ENCODE measurements at regions not wholly inside any gene's neighbourhood (a gene's known extent, or its start where the extent isn't known, plus 50 kb on each side); places are given as distances from the start of the nearest gene placed in this dataset.

GRCh38 chr4:158006990-158007389, 165.8 kb downstream of the GASK1B start:
- H3K4me1 Mint-ChIP-seq: no peaks in the 10 kb centered on the region
- no peaks in the 10 kb centered on the region for H3K36me3 Mint-ChIP-seq
- peaks cover 0 to 2% (median 1%) of the 10 kb centered on the region in 7 donors for H3K9me3 Mint-ChIP-seq
- no peak overlapping the region for H3K4me3 Mint-ChIP-seq
- Histone ChIP-seq H3K27me3 (ENCODE audit: control insufficient read depth, insufficient read depth, low read length) (no peaks in the 10 kb centered on the region), H3K4me1 (ENCODE audit: control insufficient read depth, insufficient read depth, low read length, poor library complexity, severe bottlenecking) (no peaks in the 10 kb centered on the region), H3K36me3 (ENCODE audit: control insufficient read depth, insufficient read depth, low read length) (no peaks in the 10 kb centered on the region), H3K4me3 (ENCODE audit: low read depth, low read length) (no peak overlapping the region), H3K27ac (ENCODE audit: insufficient read depth, low read length, poor library complexity, severe bottlenecking) (no peak overlapping the region), H3K9me3 (ENCODE audit: control insufficient read depth in 2 of 2, low read length in 2 of 2) (no peaks in the 10 kb centered on the region)
- H3K27me3 Mint-ChIP-seq: peaks cover 5% of the 10 kb centered on the region
- H3K27ac Mint-ChIP-seq: no peak overlapping the region
- ATAC-seq (ENCODE audit: low read depth in 2 of 2) (no peak), DNase-seq (no peak)

GRCh38 chr4:158005021-158005420, 167.8 kb downstream of the GASK1B start:
- Mint-ChIP-seq H3K36me3 (no peaks in the 10 kb centered on the region), H3K9me3 (peaks cover 0 to 4% (median 1%) of the 10 kb centered on the region in 7 donors), H3K4me3 (no peak overlapping the region), H3K27me3 (peaks cover 5% of the 10 kb centered on the region), H3K27ac (no peak overlapping the region), H3K4me1 (no peaks in the 10 kb centered on the region)
- ATAC-seq (ENCODE audit: low read depth in 2 of 2): no peak
- Histone ChIP-seq H3K4me1 (ENCODE audit: control insufficient read depth, insufficient read depth, low read length, poor library complexity, severe bottlenecking) (no peaks in the 10 kb centered on the region), H3K27me3 (ENCODE audit: control insufficient read depth, insufficient read depth, low read length) (no peaks in the 10 kb centered on the region), H3K27ac (ENCODE audit: insufficient read depth, low read length, poor library complexity, severe bottlenecking) (no peak overlapping the region), H3K4me3 (ENCODE audit: low read depth, low read length) (no peak overlapping the region), H3K36me3 (ENCODE audit: control insufficient read depth, insufficient read depth, low read length) (no peaks in the 10 kb centered on the region), H3K9me3 (ENCODE audit: control insufficient read depth in 2 of 2, low read length in 2 of 2) (no peaks in the 10 kb centered on the region)
- DNase-seq: no peak

DNA sequence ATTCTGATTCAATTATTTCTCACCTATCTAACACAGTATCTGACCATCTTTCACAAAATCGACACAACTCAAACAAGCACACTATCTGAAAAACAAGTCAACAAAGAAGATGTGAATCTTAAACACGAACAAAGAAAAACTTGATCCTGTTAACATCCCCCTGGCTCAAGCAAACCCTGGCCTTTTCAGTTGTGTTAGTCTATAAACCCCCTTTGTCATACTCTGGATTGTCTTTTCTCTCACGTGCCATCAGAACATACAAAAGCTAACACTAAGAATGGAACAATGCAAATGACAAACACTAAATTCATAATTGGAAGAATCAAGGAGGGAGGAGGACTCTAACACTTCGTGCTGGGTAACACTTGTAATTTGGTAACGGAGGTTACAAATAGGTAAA, 168.7 kb downstream of the GASK1B start:
- H3K36me3 ChIP-seq (ENCODE audit: control insufficient read depth, insufficient read depth, low read length): no peaks in the 10 kb centered on the region
- H3K9me3 Mint-ChIP-seq: peaks cover 0 to 4% (median 1%) of the 10 kb centered on the region in 7 donors
- no peak overlapping the region for H3K4me3 ChIP-seq (ENCODE audit: low read depth, low read length)
- peaks cover 4% of the 10 kb centered on the region for H3K27me3 Mint-ChIP-seq
- ATAC-seq (ENCODE audit: low read depth in 2 of 2) (no peak), DNase-seq (no peak)
- H3K27ac ChIP-seq (ENCODE audit: insufficient read depth, low read length, poor library complexity, severe bottlenecking): no peak overlapping the region
- H3K9me3 ChIP-seq (ENCODE audit: control insufficient read depth in 2 of 2, low read length in 2 of 2): no peaks in the 10 kb centered on the region
- no peaks in the 10 kb centered on the region for H3K4me1 ChIP-seq (ENCODE audit: control insufficient read depth, insufficient read depth, low read length, poor library complexity, severe bottlenecking)
- H3K4me3 Mint-ChIP-seq: no peak overlapping the region
- H3K27ac Mint-ChIP-seq: no peak overlapping the region
- H3K36me3 Mint-ChIP-seq: no peaks in the 10 kb centered on the region
- H3K4me1 Mint-ChIP-seq: no peaks in the 10 kb centered on the region
- H3K27me3 ChIP-seq (ENCODE audit: control insufficient read depth, insufficient read depth, low read length): no peaks in the 10 kb centered on the region

DNA sequence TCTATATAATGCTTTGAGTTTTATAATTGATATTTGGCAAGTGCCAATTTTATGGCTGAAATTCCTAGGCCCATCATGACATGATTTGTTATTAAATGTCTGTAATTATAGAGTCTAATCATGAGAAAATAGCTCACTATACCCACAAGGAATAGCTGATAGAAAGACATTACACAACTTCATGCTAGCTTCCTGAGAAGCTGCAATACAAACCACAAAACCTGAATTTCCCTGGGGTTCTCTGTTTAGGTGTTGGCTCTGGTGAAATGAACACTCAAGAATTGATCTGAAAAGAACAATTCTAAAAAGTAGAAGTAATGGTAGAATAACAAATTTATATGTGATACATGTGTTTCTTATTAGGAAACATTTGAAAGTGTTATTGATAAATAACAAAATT, 169.6 kb downstream of the GASK1B start:
- Mint-ChIP-seq H3K9me3 (peaks cover 0 to 4% (median 0%) of the 10 kb centered on the region in 7 donors), H3K27me3 (no peaks in the 10 kb centered on the region), H3K36me3 (no peaks in the 10 kb centered on the region), H3K4me3 (no peak overlapping the region), H3K27ac (no peak overlapping the region), H3K4me1 (no peaks in the 10 kb centered on the region)
- no peaks in the 10 kb centered on the region for H3K27me3 ChIP-seq (ENCODE audit: control insufficient read depth, insufficient read depth, low read length)
- H3K4me3 ChIP-seq (ENCODE audit: low read depth, low read length): no peak overlapping the region
- H3K9me3 ChIP-seq (ENCODE audit: control insufficient read depth in 2 of 2, low read length in 2 of 2): no peaks in the 10 kb centered on the region
- no peak for ATAC-seq (ENCODE audit: low read depth in 2 of 2)
- no peaks in the 10 kb centered on the region for H3K4me1 ChIP-seq (ENCODE audit: control insufficient read depth, insufficient read depth, low read length, poor library complexity, severe bottlenecking)
- H3K27ac ChIP-seq (ENCODE audit: insufficient read depth, low read length, poor library complexity, severe bottlenecking): no peak overlapping the region
- no peak for DNase-seq
- H3K36me3 ChIP-seq (ENCODE audit: control insufficient read depth, insufficient read depth, low read length): no peaks in the 10 kb centered on the region

- no peaks in the 10 kb centered on the region for H3K4me1 ChIP-seq (ENCODE audit: control insufficient read depth, insufficient read depth, low read length, poor library complexity, severe bottlenecking)
- H3K27me3 ChIP-seq (ENCODE audit: control insufficient read depth, insufficient read depth, low read length): no peaks in the 10 kb centered on the region
- Mint-ChIP-seq H3K27ac (no peak overlapping the region), H3K36me3 (no peaks in the 10 kb centered on the region), H3K4me1 (no peaks in the 10 kb centered on the region), H3K27me3 (no peaks in the 10 kb centered on the region), H3K4me3 (no peak overlapping the region), H3K9me3 (peaks cover 0 to 4% (median 1%) of the 10 kb centered on the region in 7 donors)
- DNase-seq (no peak), ATAC-seq (ENCODE audit: low read depth in 2 of 2) (no peak)
- H3K27ac ChIP-seq (ENCODE audit: insufficient read depth, low read length, poor library complexity, severe bottlenecking): no peak overlapping the region
- no peak overlapping the region for H3K4me3 ChIP-seq (ENCODE audit: low read depth, low read length)
- H3K9me3 ChIP-seq (ENCODE audit: control insufficient read depth in 2 of 2, low read length in 2 of 2): no peaks in the 10 kb centered on the region
- no peaks in the 10 kb centered on the region for H3K36me3 ChIP-seq (ENCODE audit: control insufficient read depth, insufficient read depth, low read length)
These were observed 170.7 kb downstream of the GASK1B start for GRCh38 chr4:158002173-158002572.

- Mint-ChIP-seq H3K4me3 (no peak overlapping the region), H3K36me3 (no peaks in the 10 kb centered on the region), H3K4me1 (no peaks in the 10 kb centered on the region), H3K9me3 (peaks cover 0 to 4% (median 1%) of the 10 kb centered on the region in 7 donors), H3K27me3 (no peaks in the 10 kb centered on the region), H3K27ac (no peak overlapping the region)
- no peaks in the 10 kb centered on the region for H3K36me3 ChIP-seq (ENCODE audit: control insufficient read depth, insufficient read depth, low read length)
- H3K27me3 ChIP-seq (ENCODE audit: control insufficient read depth, insufficient read depth, low read length): no peaks in the 10 kb centered on the region
- no peaks in the 10 kb centered on the region for H3K4me1 ChIP-seq (ENCODE audit: control insufficient read depth, insufficient read depth, low read length, poor library complexity, severe bottlenecking)
- no peak overlapping the region for H3K27ac ChIP-seq (ENCODE audit: insufficient read depth, low read length, poor library complexity, severe bottlenecking)
- DNase-seq (no peak), ATAC-seq (ENCODE audit: low read depth in 2 of 2) (no peak)
- no peak overlapping the region for H3K4me3 ChIP-seq (ENCODE audit: low read depth, low read length)
- no peaks in the 10 kb centered on the region for H3K9me3 ChIP-seq (ENCODE audit: control insufficient read depth in 2 of 2, low read length in 2 of 2)
These were observed 171.1 kb downstream of the GASK1B start for GRCh38 chr4:158001756-158002155.

DNA sequence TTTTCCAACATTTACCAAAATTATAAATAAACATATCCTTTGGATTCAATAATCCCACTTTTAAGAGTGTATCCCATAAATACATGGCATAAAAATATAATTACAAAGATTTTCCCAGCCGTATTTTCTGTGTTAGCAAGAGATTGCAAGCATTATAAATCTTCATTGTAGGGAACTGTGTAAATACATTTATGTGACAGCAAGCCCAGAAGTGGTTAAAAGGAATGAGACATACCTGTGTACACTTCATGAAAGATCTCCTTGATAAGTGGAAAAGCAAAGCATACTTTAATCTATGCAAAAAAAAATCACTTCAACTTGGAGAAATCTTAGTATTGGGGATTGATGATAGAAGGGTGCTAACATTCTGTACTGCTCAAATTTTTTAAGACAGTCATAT, 173.1 kb downstream of the GASK1B start:
- Histone ChIP-seq H3K9me3 (ENCODE audit: control insufficient read depth in 2 of 2, low read length in 2 of 2) (no peaks in the 10 kb centered on the region), H3K36me3 (ENCODE audit: control insufficient read depth, insufficient read depth, low read length) (no peaks in the 10 kb centered on the region), H3K27me3 (ENCODE audit: control insufficient read depth, insufficient read depth, low read length) (no peaks in the 10 kb centered on the region), H3K4me1 (ENCODE audit: control insufficient read depth, insufficient read depth, low read length, poor library complexity, severe bottlenecking) (no peaks in the 10 kb centered on the region), H3K4me3 (ENCODE audit: low read depth, low read length) (no peak overlapping the region), H3K27ac (ENCODE audit: insufficient read depth, low read length, poor library complexity, severe bottlenecking) (no peak overlapping the region)
- peaks cover 0 to 4% (median 0%) of the 10 kb centered on the region in 7 donors for H3K9me3 Mint-ChIP-seq
- H3K27ac Mint-ChIP-seq: no peak overlapping the region
- H3K27me3 Mint-ChIP-seq: no peaks in the 10 kb centered on the region
- no peaks in the 10 kb centered on the region for H3K36me3 Mint-ChIP-seq
- DNase-seq (no peak), ATAC-seq (ENCODE audit: low read depth in 2 of 2) (no peak)
- no peaks in the 10 kb centered on the region for H3K4me1 Mint-ChIP-seq
- no peak overlapping the region for H3K4me3 Mint-ChIP-seq

DNA sequence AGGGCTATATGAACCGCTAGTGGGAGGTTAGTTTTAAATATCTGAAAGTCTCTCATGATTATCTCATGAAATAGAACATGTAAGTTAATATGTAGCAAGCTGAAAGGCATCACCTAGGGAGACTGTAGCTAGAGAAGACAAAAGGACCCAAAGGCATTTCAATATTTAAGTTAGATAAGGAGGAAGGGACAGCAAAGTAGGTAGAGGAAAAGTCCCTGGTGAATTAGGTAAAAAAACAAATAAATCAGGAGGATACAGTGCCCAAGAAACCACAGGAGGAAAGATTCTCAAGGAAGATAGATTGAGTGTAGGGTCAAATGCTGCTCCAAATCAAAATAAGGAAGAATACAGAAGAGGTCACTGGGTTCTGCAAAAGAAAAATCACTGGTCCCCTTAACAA, 175.5 kb downstream of the GASK1B start:
- ATAC-seq (ENCODE audit: low read depth in 2 of 2) (no peak), DNase-seq (no peak)
- no peaks in the 10 kb centered on the region for H3K27me3 ChIP-seq (ENCODE audit: control insufficient read depth, insufficient read depth, low read length)
- H3K4me3 Mint-ChIP-seq: no peak overlapping the region
- H3K9me3 ChIP-seq (ENCODE audit: control insufficient read depth in 2 of 2, low read length in 2 of 2): no peaks in the 10 kb centered on the region
- H3K4me1 ChIP-seq (ENCODE audit: control insufficient read depth, insufficient read depth, low read length, poor library complexity, severe bottlenecking): no peaks in the 10 kb centered on the region
- H3K36me3 ChIP-seq (ENCODE audit: control insufficient read depth, insufficient read depth, low read length): no peaks in the 10 kb centered on the region
- no peak overlapping the region for H3K27ac ChIP-seq (ENCODE audit: insufficient read depth, low read length, poor library complexity, severe bottlenecking)
- H3K27me3 Mint-ChIP-seq: no peaks in the 10 kb centered on the region
- H3K9me3 Mint-ChIP-seq: peaks cover 0 to 3% (median 0%) of the 10 kb centered on the region in 7 donors
- H3K27ac Mint-ChIP-seq: no peak overlapping the region
- H3K36me3 Mint-ChIP-seq: no peaks in the 10 kb centered on the region
- no peak overlapping the region for H3K4me3 ChIP-seq (ENCODE audit: low read depth, low read length)
- H3K4me1 Mint-ChIP-seq: peaks cover 0 to under 1% (median 0%) of the 10 kb centered on the region in 4 donors

Data from CD4-positive, CD25-positive, alpha-beta regulatory T cell (primary cell).